ENCODE measurements at regions not wholly inside any gene's neighbourhood (a gene's known extent, or its start where the extent isn't known, plus 50 kb on each side); places are given as distances from the start of the nearest gene placed in this dataset.
"Not testable (repeated sequence)": the region's sequence is repeated elsewhere in the genome, so short reads cannot be mapped to it uniquely, and the experiment has no call there.

GRCh38 chr4:57945298-57945697 is 835.1 kb upstream of the IGFBP7 start:
- FAIRE-seq, result no peak
- DNase-seq (ENCODE audit: low spot score in 2 of 2), result no peak

- FAIRE-seq, result no peak
- no peak for DNase-seq (ENCODE audit: low spot score in 2 of 2)
These were observed 833.5 kb upstream of the IGFBP7 start for GRCh38 chr4:57943682-57944081.

- FAIRE-seq; DNase-seq (ENCODE audit: low spot score in 2 of 2): not testable (repeated sequence)
These were observed 827.1 kb upstream of the IGFBP7 start for GRCh38 chr4:57937326-57937725.

- FAIRE-seq, result no peak
- DNase-seq (ENCODE audit: low spot score in 2 of 2), result no peak
These were observed 816.1 kb upstream of the IGFBP7 start for GRCh38 chr4:57926311-57926710.

GRCh38 chr4:57924951-57925350 is 814.8 kb upstream of the IGFBP7 start:
- FAIRE-seq (no peak), DNase-seq (ENCODE audit: low spot score in 2 of 2) (no peak)

GRCh38 chr4:57916479-57916878 is 806.3 kb upstream of the IGFBP7 start:
- no peak for DNase-seq (ENCODE audit: low spot score in 2 of 2)
- no peak for FAIRE-seq

GRCh38 chr4:57911203-57911602 is 801.0 kb upstream of the IGFBP7 start:
- no peak for DNase-seq (ENCODE audit: low spot score in 2 of 2)

GRCh38 chr4:57910151-57910550 is 800.0 kb upstream of the IGFBP7 start:
- DNase-seq (ENCODE audit: low spot score in 2 of 2) (no peak), FAIRE-seq (no peak)

More at GRCh38 chr4:57911203-57911602, 801.0 kb upstream of the IGFBP7 start:
- FAIRE-seq, result no peak

- DNase-seq (ENCODE audit: low spot score in 2 of 2) (no peak), FAIRE-seq (no peak)
These were observed 795.8 kb upstream of the IGFBP7 start for GRCh38 chr4:57905965-57906364.

- no peak for FAIRE-seq
These were observed 766.9 kb upstream of the IGFBP7 start for GRCh38 chr4:57877047-57877458.

GRCh38 chr4:57875829-57876392 is 765.7 kb upstream of the IGFBP7 start:
- no peak for FAIRE-seq
- DNase-seq (ENCODE audit: low spot score in 2 of 2), result no peak

More at GRCh38 chr4:57877047-57877458, 766.9 kb upstream of the IGFBP7 start:
- no peak for DNase-seq (ENCODE audit: low spot score in 2 of 2)

GRCh38 chr4:57866468-57867171 is 756.4 kb upstream of the IGFBP7 start:
- DNase-seq (ENCODE audit: low spot score in 2 of 2), result no peak

GRCh38 chr4:57865264-57865663 is 755.1 kb upstream of the IGFBP7 start:
- no peak for FAIRE-seq
- DNase-seq (ENCODE audit: low spot score in 2 of 2), result no peak

More at GRCh38 chr4:57866468-57867171, 756.4 kb upstream of the IGFBP7 start:
- FAIRE-seq, result no peak

GRCh38 chr4:57854748-57855147 is 744.6 kb upstream of the IGFBP7 start:
- no peak for FAIRE-seq
- DNase-seq (ENCODE audit: low spot score in 2 of 2), result no peak

- FAIRE-seq (no peak), DNase-seq (ENCODE audit: low spot score in 2 of 2) (no peak)
These were observed 740.0 kb upstream of the IGFBP7 start for GRCh38 chr4:57850141-57850540.

GRCh38 chr4:57832083-57832482 is 721.9 kb upstream of the IGFBP7 start:
- FAIRE-seq (no peak), DNase-seq (ENCODE audit: low spot score in 2 of 2) (no peak)

GRCh38 chr4:57789666-57790065 is 679.5 kb upstream of the IGFBP7 start:
- FAIRE-seq (no peak), DNase-seq (ENCODE audit: low spot score in 2 of 2) (no peak)

- FAIRE-seq (no peak), DNase-seq (ENCODE audit: low spot score in 2 of 2) (no peak)
These were observed 667.7 kb upstream of the IGFBP7 start for GRCh38 chr4:57777876-57778275.

GRCh38 chr4:57774681-57775080 is 664.5 kb upstream of the IGFBP7 start:
- DNase-seq (ENCODE audit: low spot score in 2 of 2) (no peak), FAIRE-seq (no peak)

- DNase-seq (ENCODE audit: low spot score in 2 of 2), result no peak
- FAIRE-seq, result no peak
These were observed 664.0 kb upstream of the IGFBP7 start for GRCh38 chr4:57774171-57774570.

GRCh38 chr4:57766341-57766740 is 656.2 kb upstream of the IGFBP7 start:
- DNase-seq (ENCODE audit: low spot score in 2 of 2) (no peak), FAIRE-seq (no peak)

GRCh38 chr4:57764856-57765255 is 654.7 kb upstream of the IGFBP7 start:
- FAIRE-seq (no peak), DNase-seq (ENCODE audit: low spot score in 2 of 2) (no peak)

All from frontal cortex (tissue), 3 donors.